PC-3 (cell line): ENCODE measurements at regions not wholly inside any gene's neighbourhood (a gene's known extent, or its start where the extent isn't known, plus 50 kb on each side); places are given as distances from the start of the nearest gene placed in this dataset.

Source experiments
- ATAC-seq: fragments of 200-7000 bp; cut with Tn5 transposase; 2 replicates; pipeline ENCODE4 v1.9.1; 2020; ENCODE audit warnings: mild to moderate bottlenecking, moderate library complexity
- BruUV-seq: library from RNA; stranded (reverse); fragments of 400-500 nt; replicated peaks from 2 replicates; lab custom pipeline; 2021; lab: Mats Ljungman, UMichigan
- CTCF ChIA-PET: fragments of 300-600 bp; sonication (Branson Sonifier 250); formaldehyde crosslinking; loops from one replicate; lab custom pipeline; 2022; ENCODE audit warnings: antibody characterized with exemption; lab: Charles Lee
- POLR2A ChIA-PET: fragments of 300-600 bp; sonication (Branson Sonifier 250); formaldehyde crosslinking; loops from one replicate; lab custom pipeline; 2022; ENCODE audit warnings: antibody characterized with exemption; ENCODE audit not compliant: unreplicated experiment; lab: Charles Lee
- DNase-seq: peaks from one replicate; pipeline ENCODE4 v3.0.0-alpha.2; 2015
- H2AFZ ChIP-seq: fragments of 300-600 bp; sonication (generic); 2 replicates; pipeline ENCODE4 v1.6.0; 2016; ENCODE audit warnings: antibody characterized with exemption, low read length
- H3F3A ChIP-seq: fragments of 300-600 bp; sonication (generic); one replicate; pipeline ENCODE4 v1.6.0; 2017; ENCODE audit warnings: antibody characterized with exemption, low read length, control low read depth, mild to moderate bottlenecking; ENCODE audit not compliant: unreplicated experiment
- H3K27ac ChIP-seq: fragments of 300-600 bp; sonication (generic); 2 replicates; pipeline ENCODE4 v1.5.1; 2016; ENCODE audit warnings: mild to moderate bottlenecking, low read length
- H3K27me3 ChIP-seq: fragments of 300-600 bp; sonication (generic); 2 replicates; pipeline ENCODE4 v1.6.1; 2016; ENCODE audit warnings: low read length, mixed read lengths
- H3K36me3 ChIP-seq: fragments of 300-600 bp; sonication (generic); 2 replicates; pipeline ENCODE4 v1.6.1; 2016; ENCODE audit warnings: low read depth, mixed run types, low read length, mixed read lengths
- H3K4me1 ChIP-seq: fragments of 300-600 bp; sonication (generic); 2 replicates; pipeline ENCODE4 v1.5.1; 2016; ENCODE audit warnings: low read length; ENCODE audit not compliant: insufficient read depth
- H3K4me2 ChIP-seq: fragments of 300-600 bp; sonication (generic); 2 replicates; pipeline ENCODE4 v1.6.0; 2016; ENCODE audit warnings: low read length
- H3K4me3 ChIP-seq: fragments of 300-600 bp; sonication (generic); 2 replicates; pipeline ENCODE4 v1.5.1; 2016; ENCODE audit warnings: mild to moderate bottlenecking, low read length, mixed read lengths
- H3K79me2 ChIP-seq: fragments of 300-600 bp; sonication (generic); 2 replicates; pipeline ENCODE4 v1.6.1; 2017; ENCODE audit warnings: low read length, mixed read lengths
- H3K9ac ChIP-seq: fragments of 300-600 bp; sonication (generic); 2 replicates; pipeline ENCODE4 v1.6.0; 2016; ENCODE audit warnings: mild to moderate bottlenecking, low read length
- H3K9me2 ChIP-seq: fragments of 300-600 bp; sonication (generic); replicated peaks from 2 replicates; pipeline ENCODE4 v1.6.1; 2016; ENCODE audit warnings: mixed run types, low read length, mixed read lengths
- H3K9me3 ChIP-seq: fragments of 300-600 bp; sonication (generic); 2 replicates; pipeline ENCODE4 v1.6.1; 2016; ENCODE audit warnings: low read length, mixed read lengths
- H4K20me1 ChIP-seq: fragments of 300-600 bp; sonication (generic); 2 replicates; pipeline ENCODE4 v1.6.1; 2016; ENCODE audit warnings: low read length, mixed read lengths
- EZH2 ChIP-seq: fragments of 300-600 bp; sonication (generic); IDR thresholded peaks from one replicate; pipeline ENCODE4 v1.6.1; 2017; ENCODE audit warnings: antibody characterized with exemption, mild to moderate bottlenecking, low read length; ENCODE audit not compliant: unreplicated experiment
- EZH2phosphoT487 ChIP-seq: fragments of 300-600 bp; sonication (generic); IDR thresholded peaks from 2 replicates; pipeline ENCODE4 v1.6.1; 2018; ENCODE audit warnings: mild to moderate bottlenecking, antibody characterized with exemption, low read length, borderline replicate concordance
- intact Hi-C: fragments of 100-400 bp; cut with micrococcal nuclease; formaldehyde crosslinking; loops from 2 replicates; pipeline ENCODE4 v1.9.0; 2023
- TF ChIP-seq, protein P1 (sequence below): fragments of 300-600 bp; sonication (generic); conservative IDR thresholded peaks from 2 replicates; pipeline ENCODE4 v1.5.1; 2017; ENCODE audit warnings: antibody characterized with exemption, low read depth, mild to moderate bottlenecking, low read length

DNA sequence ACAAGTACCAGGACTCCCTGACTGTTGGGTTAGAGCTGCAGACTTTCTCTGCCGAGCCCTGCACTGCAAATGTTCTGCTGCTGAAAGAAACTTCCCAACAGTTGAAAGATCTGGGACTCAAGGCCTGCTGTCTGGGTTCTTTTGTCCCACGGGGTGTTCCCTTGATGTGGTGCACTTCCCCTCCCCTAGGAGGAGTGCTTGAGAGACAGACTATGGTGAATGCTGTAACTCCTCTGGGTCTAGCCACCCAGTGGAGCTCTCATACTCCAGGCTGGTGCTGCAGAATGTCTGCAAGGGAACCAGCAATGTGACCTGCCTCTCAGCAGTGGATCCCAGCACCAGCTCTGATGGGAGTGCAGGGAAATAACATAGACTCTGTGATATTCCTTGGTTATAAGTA, 129.2 kb upstream of the SLCO1B1 start:
- H4K20me1 ChIP-seq: no peaks in the 10 kb centered on the region
- no peak overlapping the region for H3K4me3 ChIP-seq
- BruUV-seq: no TSS peak
- no peaks in the 10 kb centered on the region for H3K79me2 ChIP-seq
- no peaks in the 10 kb centered on the region for H3K9me2 ChIP-seq
- H3K9ac ChIP-seq: no peak overlapping the region
- H3K27me3 ChIP-seq: no peaks in the 10 kb centered on the region
- TF ChIP-seq EZH2phosphoT487 (no peak), EZH2 (no peak)
- TF ChIP-seq, protein P1, sequence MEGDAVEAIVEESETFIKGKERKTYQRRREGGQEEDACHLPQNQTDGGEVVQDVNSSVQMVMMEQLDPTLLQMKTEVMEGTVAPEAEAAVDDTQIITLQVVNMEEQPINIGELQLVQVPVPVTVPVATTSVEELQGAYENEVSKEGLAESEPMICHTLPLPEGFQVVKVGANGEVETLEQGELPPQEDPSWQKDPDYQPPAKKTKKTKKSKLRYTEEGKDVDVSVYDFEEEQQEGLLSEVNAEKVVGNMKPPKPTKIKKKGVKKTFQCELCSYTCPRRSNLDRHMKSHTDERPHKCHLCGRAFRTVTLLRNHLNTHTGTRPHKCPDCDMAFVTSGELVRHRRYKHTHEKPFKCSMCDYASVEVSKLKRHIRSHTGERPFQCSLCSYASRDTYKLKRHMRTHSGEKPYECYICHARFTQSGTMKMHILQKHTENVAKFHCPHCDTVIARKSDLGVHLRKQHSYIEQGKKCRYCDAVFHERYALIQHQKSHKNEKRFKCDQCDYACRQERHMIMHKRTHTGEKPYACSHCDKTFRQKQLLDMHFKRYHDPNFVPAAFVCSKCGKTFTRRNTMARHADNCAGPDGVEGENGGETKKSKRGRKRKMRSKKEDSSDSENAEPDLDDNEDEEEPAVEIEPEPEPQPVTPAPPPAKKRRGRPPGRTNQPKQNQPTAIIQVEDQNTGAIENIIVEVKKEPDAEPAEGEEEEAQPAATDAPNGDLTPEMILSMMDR: no peak
- CTCF ChIA-PET: no interaction called here
- H3K9me3 ChIP-seq: no peaks in the 10 kb centered on the region
- H3K4me1 ChIP-seq: no peaks in the 10 kb centered on the region
- no peak overlapping the region for H3K27ac ChIP-seq
- H3K4me2 ChIP-seq: no peak overlapping the region
- no peaks in the 10 kb centered on the region for H3K36me3 ChIP-seq
- no peak overlapping the region for H2AFZ ChIP-seq
- intact Hi-C loops: no loop called here
- no peaks in the 10 kb centered on the region for H3F3A ChIP-seq
- ATAC-seq (no peak), DNase-seq (no peak)
- POLR2A ChIA-PET: no interaction called here

DNA sequence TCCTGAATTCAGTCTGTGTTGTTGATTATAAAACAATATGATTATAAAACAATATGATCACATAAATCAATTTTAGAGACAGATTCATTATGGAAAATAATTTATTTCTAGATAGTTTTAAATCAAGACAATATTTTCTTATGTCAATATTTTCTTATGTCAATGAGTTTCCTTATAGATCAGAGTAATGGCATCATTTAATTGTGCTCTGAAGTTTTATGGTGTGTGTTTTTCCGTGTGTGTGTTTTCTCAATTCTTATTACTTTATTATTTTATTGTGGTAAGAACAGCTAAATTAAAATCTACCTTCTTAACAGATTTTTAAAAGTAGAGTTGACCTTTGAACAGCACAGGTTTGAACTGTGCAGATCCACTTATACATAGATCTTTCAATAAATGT, 105.3 kb upstream of the SLCO1B1 start:
- BruUV-seq: no TSS peak
- Histone ChIP-seq H3K9me2 (no peaks in the 10 kb centered on the region), H3K9ac (no peak overlapping the region), H2AFZ (no peak overlapping the region), H3K27ac (no peak overlapping the region), H4K20me1 (no peaks in the 10 kb centered on the region), H3K9me3 (no peaks in the 10 kb centered on the region), H3K36me3 (no peaks in the 10 kb centered on the region), H3K4me2 (no peak overlapping the region), H3K4me3 (no peak overlapping the region), H3K4me1 (no peaks in the 10 kb centered on the region), H3K27me3 (no peaks in the 10 kb centered on the region), H3K79me2 (no peaks in the 10 kb centered on the region), H3F3A (no peaks in the 10 kb centered on the region)
- no peak for DNase-seq
- intact Hi-C loops: no loop called here
- ChIA-PET POLR2A (interaction anchor here (0.6 kb wide), 1 partner anchor 1634 kb away, joined by 3 read pairs; no protein-coding TSS in a partner anchor), CTCF (no interaction called here)
- no peak for TF ChIP-seq EZH2
- TF ChIP-seq EZH2phosphoT487: no peak
- TF ChIP-seq, protein P1: no peak
- no peak for ATAC-seq

DNA sequence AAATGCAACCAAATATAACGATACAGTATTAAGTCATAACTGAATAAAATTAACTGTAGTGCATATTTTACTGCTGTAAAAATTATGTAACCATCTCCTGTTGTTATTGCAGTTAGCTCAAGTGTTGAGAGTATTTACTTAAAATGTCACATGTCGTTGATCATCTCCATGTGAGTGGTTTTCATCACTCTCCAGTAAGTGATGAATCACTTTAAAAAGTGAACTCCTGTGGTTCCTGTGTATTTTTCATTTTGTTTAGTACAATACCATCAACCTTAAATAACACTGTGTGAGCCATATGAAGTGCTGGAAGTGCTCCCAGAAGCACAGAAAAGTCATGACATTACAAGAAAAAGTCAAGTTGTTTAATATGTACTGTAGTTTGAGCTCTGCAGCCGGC, 104.7 kb upstream of the SLCO1B1 start:
- Histone ChIP-seq H3K27ac (no peak overlapping the region), H3K36me3 (no peaks in the 10 kb centered on the region), H3K4me3 (no peak overlapping the region), H3K4me2 (no peak overlapping the region), H2AFZ (no peak overlapping the region), H3K9me3 (no peaks in the 10 kb centered on the region), H3K9ac (no peak overlapping the region), H3K79me2 (no peaks in the 10 kb centered on the region), H3K27me3 (no peaks in the 10 kb centered on the region), H3F3A (no peaks in the 10 kb centered on the region), H3K9me2 (no peaks in the 10 kb centered on the region), H4K20me1 (no peaks in the 10 kb centered on the region), H3K4me1 (no peaks in the 10 kb centered on the region)
- peak; percentile 72 for ATAC-seq
- BruUV-seq: no TSS peak
- TF ChIP-seq EZH2phosphoT487 (no peak), EZH2 (no peak)
- TF ChIP-seq, protein P1: no peak
- ChIA-PET CTCF (no interaction called here), POLR2A (interaction anchor here (0.6 kb wide), 1 partner anchor 1635 kb away, joined by 3 read pairs; no protein-coding TSS in a partner anchor)
- DNase-seq: peak; percentile 10
- intact Hi-C loops: no loop called here
